HepG2 (cell line): ENCODE measurements at regions not wholly inside any gene's neighbourhood (a gene's known extent, or its start where the extent isn't known, plus 50 kb on each side); places are given as distances from the start of the nearest gene placed in this dataset.
A peak's percentile ranks its signal among the peaks of the same experiment; 100 is the strongest.

ENCODE experiments used
- BCL6 ChIP-seq: IDR thresholded peaks from 2 replicates; pipeline ENCODE4 v1.6.1; 2016; ENCODE audit warnings: missing genetic modification reagents, missing compliant biosample characterization
- ELF3 ChIP-seq: IDR thresholded peaks from 2 replicates; pipeline ENCODE4 v1.6.1; 2016; ENCODE audit warnings: missing genetic modification reagents, missing compliant biosample characterization
- FOXA3 ChIP-seq: IDR thresholded peaks from 2 replicates; pipeline ENCODE4 v1.6.1; 2016; ENCODE audit warnings: missing genetic modification reagents, missing compliant biosample characterization
- GATAD1 ChIP-seq: IDR thresholded peaks from 2 replicates; pipeline ENCODE4 v1.6.1; 2016; ENCODE audit warnings: missing genetic modification reagents, missing compliant biosample characterization
- HHEX ChIP-seq: IDR thresholded peaks from 2 replicates; pipeline ENCODE4 v1.6.1; 2016; ENCODE audit warnings: control low read depth
- HNF4G ChIP-seq, 2 experiments: sonication (generic) in 1 of 2; formaldehyde crosslinking in 1 of 2; IDR thresholded peaks; 2 replicates each; pipeline versions ENCODE4 v1.4.0 to v1.6.1; 2011 to 2020; ENCODE audit warnings: borderline replicate concordance in 2 of 2, low read depth in 2 of 2, mild to moderate bottlenecking in 2 of 2, low read length in 1 of 2, missing genetic modification reagents in 1 of 2, moderate library complexity in 1 of 2
- KAT8 ChIP-seq: IDR thresholded peaks from 2 replicates; pipeline ENCODE4 v1.6.1; 2016; ENCODE audit warnings: missing genetic modification reagents, missing compliant biosample characterization
- MED1 ChIP-seq: sonication (generic); formaldehyde crosslinking; IDR thresholded peaks from 2 replicates; pipeline ENCODE4 v1.4.0; 2020; ENCODE audit warnings: missing genetic modification reagents
- NFIC ChIP-seq: IDR thresholded peaks from 2 replicates; pipeline ENCODE4 v1.6.1; 2012; ENCODE audit warnings: mild to moderate bottlenecking, low read length, inconsistent platforms
- PHF21A ChIP-seq: sonication (generic); formaldehyde crosslinking; IDR thresholded peaks from 2 replicates; pipeline ENCODE4 v1.5.0; 2020; ENCODE audit warnings: mild to moderate bottlenecking, missing genetic modification reagents
- PHF8 ChIP-seq: sonication (generic); formaldehyde crosslinking; IDR thresholded peaks from 2 replicates; pipeline ENCODE4 v1.5.0; 2020; ENCODE audit warnings: missing genetic modification reagents
- RXRA ChIP-seq: sonication (generic); formaldehyde crosslinking; IDR thresholded peaks from 2 replicates; pipeline ENCODE4 v1.5.1; 2020; ENCODE audit warnings: missing genetic modification reagents
- RXRB ChIP-seq: IDR thresholded peaks from 2 replicates; pipeline ENCODE4 v1.6.1; 2016; ENCODE audit warnings: borderline replicate concordance, missing genetic modification reagents, missing compliant biosample characterization
- SOX13 ChIP-seq, 3 experiments: fragments of 450-650 bp in 1 of 3; sonication (generic) in 1 of 3; formaldehyde crosslinking in 1 of 3; IDR thresholded peaks in 2 of 3; conservative IDR thresholded peaks in 1 of 3; 2 replicates each; pipeline versions ENCODE4 v1.5.0 to v1.6.1; 2016 to 2020; ENCODE audit warnings: antibody characterized with exemption in 1 of 3, mild to moderate bottlenecking in 1 of 3, missing compliant biosample characterization in 1 of 3, missing genetic modification reagents in 1 of 3, moderate library complexity in 1 of 3
- STAG1 ChIP-seq: sonication (generic); formaldehyde crosslinking; IDR thresholded peaks from 2 replicates; pipeline ENCODE4 v1.4.0; 2020; ENCODE audit warnings: missing genetic modification reagents
- ZNF205 ChIP-seq: IDR thresholded peaks from 2 replicates; pipeline ENCODE4 v1.6.1; 2018; ENCODE audit warnings: missing biosample characterization, missing genetic modification reagents
- ZNF629 ChIP-seq: sonication (generic); formaldehyde crosslinking; conservative IDR thresholded peaks from 2 replicates; pipeline ENCODE4 v1.5.0; 2020; ENCODE audit warnings: missing genetic modification reagents
- ZNF792 ChIP-seq: IDR thresholded peaks from 2 replicates; pipeline ENCODE4 v1.6.1; 2016
- TF ChIP-seq, protein P1 (sequence below): sonication (generic); formaldehyde crosslinking; IDR thresholded peaks from 2 replicates; pipeline ENCODE4 v1.4.0; 2020; ENCODE audit warnings: missing genetic modification reagents
- TF ChIP-seq, protein P2 (sequence below): sonication (generic); formaldehyde crosslinking; IDR thresholded peaks from 2 replicates; pipeline ENCODE4 v1.4.0; 2020; ENCODE audit warnings: missing genetic modification reagents, borderline replicate concordance
- TF ChIP-seq, protein P3 (sequence below): sonication (generic); IDR thresholded peaks from 2 replicates; pipeline ENCODE4 v1.6.1; 2016; ENCODE audit warnings: low read depth, borderline replicate concordance
- TF ChIP-seq, protein P4 (sequence below): sonication (generic); formaldehyde crosslinking; IDR thresholded peaks from 2 replicates; pipeline ENCODE4 v1.4.0; 2020; ENCODE audit warnings: missing genetic modification reagents

DNA sequence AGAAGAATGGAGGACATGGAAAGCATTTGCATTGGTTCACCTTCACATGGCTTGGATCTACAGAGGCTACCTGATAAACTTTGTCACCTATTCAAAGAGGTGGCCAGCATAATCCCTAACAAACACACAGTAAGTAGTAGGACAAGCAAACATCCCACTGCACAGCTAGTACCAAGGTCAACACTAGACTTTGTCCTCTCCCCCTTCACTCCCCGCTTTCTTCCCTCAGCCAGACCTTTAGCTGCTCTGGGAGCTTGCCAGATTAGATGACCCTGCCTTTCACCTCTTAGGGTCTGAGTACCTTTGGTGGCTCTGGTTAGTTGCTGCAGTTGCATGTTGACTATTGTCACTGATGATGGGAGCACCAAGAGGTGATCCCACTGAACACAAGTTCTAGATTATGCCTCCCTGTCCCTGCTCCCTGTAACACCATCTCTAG lies 211.3 kb downstream of the CCDC74A start (continued):
- TF ChIP-seq PHF8 (CRISPR knock-in tag) (0 out of 2 replicates have a peak, but pooled peaks have one; percentile 32), ELF3 (CRISPR knock-in tag) (peak; percentile 54; the same call in 1 of the 2 replicates), RXRB (CRISPR knock-in tag) (peak; percentile 91), BCL6 (CRISPR knock-in tag) (peak; percentile 65), FOXA3 (CRISPR knock-in tag) (peak; percentile 89), ZNF205 (CRISPR knock-in tag) (peak; percentile 72; the same call in 1 of the 2 replicates), MED1 (CRISPR knock-in tag) (peak; percentile 91), PHF21A (CRISPR knock-in tag) (peak; percentile 66; the same call in 1 of the 2 replicates), ZNF792 (CRISPR knock-in tag) (peak; percentile 80; the same call in 1 of the 2 replicates), KAT8 (CRISPR knock-in tag) (peak; percentile 67), SOX13 (IDR thresholded peaks at IDR 0.05) (peak; percentile 65; the same call in 1 of the 2 replicates), SOX13 (CRISPR knock-in tag; conservative IDR thresholded peaks at IDR 0.05 in 1 of 2, IDR thresholded peaks at IDR 0.05 in 1 of 2) (peak in 1 of 2 experiments; percentile 91; a peak in 2 of 4 replicates), RXRA (CRISPR knock-in tag) (peak; percentile 66; the same call in 1 of the 2 replicates), ZNF629 (CRISPR knock-in tag) (peak; percentile 78), GATAD1 (CRISPR knock-in tag) (0 out of 2 replicates have a peak, but pooled peaks have one; percentile 21), STAG1 (CRISPR knock-in tag) (peak; percentile 23; the same call in 1 of the 2 replicates), NFIC (peak; percentile 55; the same call in 1 of the 2 replicates), HNF4G (IDR thresholded peaks at IDR 0.05; ENCODE audit: borderline replicate concordance, low read depth, low read length) (peak; percentile 93), HNF4G (CRISPR knock-in tag; IDR thresholded peaks at IDR 0.05; ENCODE audit: borderline replicate concordance, low read depth) (peak; percentile 69; the same call in 1 of the 2 replicates), HHEX (CRISPR knock-in tag) (peak; percentile 65; the same call in 1 of the 2 replicates)
- TF ChIP-seq, protein P1, sequence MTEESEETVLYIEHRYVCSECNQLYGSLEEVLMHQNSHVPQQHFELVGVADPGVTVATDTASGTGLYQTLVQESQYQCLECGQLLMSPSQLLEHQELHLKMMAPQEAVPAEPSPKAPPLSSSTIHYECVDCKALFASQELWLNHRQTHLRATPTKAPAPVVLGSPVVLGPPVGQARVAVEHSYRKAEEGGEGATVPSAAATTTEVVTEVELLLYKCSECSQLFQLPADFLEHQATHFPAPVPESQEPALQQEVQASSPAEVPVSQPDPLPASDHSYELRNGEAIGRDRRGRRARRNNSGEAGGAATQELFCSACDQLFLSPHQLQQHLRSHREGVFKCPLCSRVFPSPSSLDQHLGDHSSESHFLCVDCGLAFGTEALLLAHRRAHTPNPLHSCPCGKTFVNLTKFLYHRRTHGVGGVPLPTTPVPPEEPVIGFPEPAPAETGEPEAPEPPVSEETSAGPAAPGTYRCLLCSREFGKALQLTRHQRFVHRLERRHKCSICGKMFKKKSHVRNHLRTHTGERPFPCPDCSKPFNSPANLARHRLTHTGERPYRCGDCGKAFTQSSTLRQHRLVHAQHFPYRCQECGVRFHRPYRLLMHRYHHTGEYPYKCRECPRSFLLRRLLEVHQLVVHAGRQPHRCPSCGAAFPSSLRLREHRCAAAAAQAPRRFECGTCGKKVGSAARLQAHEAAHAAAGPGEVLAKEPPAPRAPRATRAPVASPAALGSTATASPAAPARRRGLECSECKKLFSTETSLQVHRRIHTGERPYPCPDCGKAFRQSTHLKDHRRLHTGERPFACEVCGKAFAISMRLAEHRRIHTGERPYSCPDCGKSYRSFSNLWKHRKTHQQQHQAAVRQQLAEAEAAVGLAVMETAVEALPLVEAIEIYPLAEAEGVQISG (CRISPR knock-in tag), result peak; percentile 72
- TF ChIP-seq, protein P2, sequence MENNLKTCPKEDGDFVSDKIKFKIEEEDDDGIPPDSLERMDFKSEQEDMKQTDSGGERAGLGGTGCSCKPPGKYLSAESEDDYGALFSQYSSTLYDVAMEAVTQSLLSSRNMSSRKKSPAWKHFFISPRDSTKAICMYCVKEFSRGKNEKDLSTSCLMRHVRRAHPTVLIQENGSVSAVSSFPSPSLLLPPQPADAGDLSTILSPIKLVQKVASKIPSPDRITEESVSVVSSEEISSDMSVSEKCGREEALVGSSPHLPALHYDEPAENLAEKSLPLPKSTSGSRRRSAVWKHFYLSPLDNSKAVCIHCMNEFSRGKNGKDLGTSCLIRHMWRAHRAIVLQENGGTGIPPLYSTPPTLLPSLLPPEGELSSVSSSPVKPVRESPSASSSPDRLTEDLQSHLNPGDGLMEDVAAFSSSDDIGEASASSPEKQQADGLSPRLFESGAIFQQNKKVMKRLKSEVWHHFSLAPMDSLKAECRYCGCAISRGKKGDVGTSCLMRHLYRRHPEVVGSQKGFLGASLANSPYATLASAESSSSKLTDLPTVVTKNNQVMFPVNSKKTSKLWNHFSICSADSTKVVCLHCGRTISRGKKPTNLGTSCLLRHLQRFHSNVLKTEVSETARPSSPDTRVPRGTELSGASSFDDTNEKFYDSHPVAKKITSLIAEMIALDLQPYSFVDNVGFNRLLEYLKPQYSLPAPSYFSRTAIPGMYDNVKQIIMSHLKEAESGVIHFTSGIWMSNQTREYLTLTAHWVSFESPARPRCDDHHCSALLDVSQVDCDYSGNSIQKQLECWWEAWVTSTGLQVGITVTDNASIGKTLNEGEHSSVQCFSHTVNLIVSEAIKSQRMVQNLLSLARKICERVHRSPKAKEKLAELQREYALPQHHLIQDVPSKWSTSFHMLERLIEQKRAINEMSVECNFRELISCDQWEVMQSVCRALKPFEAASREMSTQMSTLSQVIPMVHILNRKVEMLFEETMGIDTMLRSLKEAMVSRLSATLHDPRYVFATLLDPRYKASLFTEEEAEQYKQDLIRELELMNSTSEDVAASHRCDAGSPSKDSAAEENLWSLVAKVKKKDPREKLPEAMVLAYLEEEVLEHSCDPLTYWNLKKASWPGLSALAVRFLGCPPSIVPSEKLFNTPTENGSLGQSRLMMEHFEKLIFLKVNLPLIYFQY (CRISPR knock-in tag), result 0 out of 2 replicates have a peak, but pooled peaks have one; percentile 12
- TF ChIP-seq, protein P3, sequence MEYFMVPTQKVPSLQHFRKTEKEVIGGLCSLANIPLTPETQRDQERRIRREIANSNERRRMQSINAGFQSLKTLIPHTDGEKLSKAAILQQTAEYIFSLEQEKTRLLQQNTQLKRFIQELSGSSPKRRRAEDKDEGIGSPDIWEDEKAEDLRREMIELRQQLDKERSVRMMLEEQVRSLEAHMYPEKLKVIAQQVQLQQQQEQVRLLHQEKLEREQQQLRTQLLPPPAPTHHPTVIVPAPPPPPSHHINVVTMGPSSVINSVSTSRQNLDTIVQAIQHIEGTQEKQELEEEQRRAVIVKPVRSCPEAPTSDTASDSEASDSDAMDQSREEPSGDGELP, result 0 out of 2 replicates have a peak, but pooled peaks have one; percentile 22
- TF ChIP-seq, protein P4, sequence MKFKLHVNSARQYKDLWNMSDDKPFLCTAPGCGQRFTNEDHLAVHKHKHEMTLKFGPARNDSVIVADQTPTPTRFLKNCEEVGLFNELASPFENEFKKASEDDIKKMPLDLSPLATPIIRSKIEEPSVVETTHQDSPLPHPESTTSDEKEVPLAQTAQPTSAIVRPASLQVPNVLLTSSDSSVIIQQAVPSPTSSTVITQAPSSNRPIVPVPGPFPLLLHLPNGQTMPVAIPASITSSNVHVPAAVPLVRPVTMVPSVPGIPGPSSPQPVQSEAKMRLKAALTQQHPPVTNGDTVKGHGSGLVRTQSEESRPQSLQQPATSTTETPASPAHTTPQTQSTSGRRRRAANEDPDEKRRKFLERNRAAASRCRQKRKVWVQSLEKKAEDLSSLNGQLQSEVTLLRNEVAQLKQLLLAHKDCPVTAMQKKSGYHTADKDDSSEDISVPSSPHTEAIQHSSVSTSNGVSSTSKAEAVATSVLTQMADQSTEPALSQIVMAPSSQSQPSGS (CRISPR knock-in tag), result peak; percentile 85
